ENCODE measurements at regions not wholly inside any gene's neighbourhood (a gene's known extent, or its start where the extent isn't known, plus 50 kb on each side); places are given as distances from the start of the nearest gene placed in this dataset.

GRCh38 chr10:123561141-123561440 is 105.1 kb upstream of the GPR26 start (continued):
- no peak for TF ChIP-seq ZNF775 (CRISPR knock-in tag; IDR thresholded peaks at IDR 0.05; ENCODE audit: borderline replicate concordance)
- TF ChIP-seq ZNF687 (CRISPR knock-in tag; IDR thresholded peaks at IDR 0.05), result no peak
- TF ChIP-seq CBX1 (IDR thresholded peaks at IDR 0.05; ENCODE audit: low read depth), result no peak
- no peak for TF ChIP-seq RXRA (CRISPR knock-in tag; IDR thresholded peaks at IDR 0.05)

- Histone ChIP-seq H4K20me1 (ENCODE audit: insufficient read depth, low read length) (no peaks in the 10 kb centered on the region), H3K9me3 (ENCODE audit: low read length) (no peaks in the 10 kb centered on the region), H3K36me3 (replicated peaks in 1 of 2; ENCODE audit: control insufficient read depth in 1 of 2, insufficient read depth in 2 of 2, low read length in 2 of 2) (no peaks in the 10 kb centered on the region), H3K9ac (ENCODE audit: insufficient read depth, low read depth, low read length) (no peak overlapping the region), H3K27me3 (ENCODE audit: control insufficient read depth in 1 of 2, insufficient read depth in 2 of 2, low read length in 2 of 2) (peaks cover 0 to under 1% of the 10 kb centered on the region in 2 experiments; a peak in 1 of 5 replicates), H3K79me2 (ENCODE audit: insufficient read depth, low read length) (no peaks in the 10 kb centered on the region), H3K4me3 (replicated peaks in 1 of 3; ENCODE audit: insufficient read depth in 1 of 3, low read depth in 2 of 3, low read length in 3 of 3) (no peak overlapping the region), H2AFZ (ENCODE audit: low read length) (no peak overlapping the region), H3K27ac (ENCODE audit: extremely low read length, insufficient read depth, low read length) (no peak overlapping the region), H3K4me1 (ENCODE audit: insufficient read depth, low read length) (no peaks in the 10 kb centered on the region), H3K4me2 (ENCODE audit: low read depth, low read length) (no peak overlapping the region)
- FAIRE-seq (no peak), DNase-seq (ENCODE audit: low spot score) (no peak), ATAC-seq (no peak)
- intact Hi-C loops (cut with micrococcal nuclease; ENCODE audit: unreplicated experiment), result no loop called here
- CTCF ChIA-PET (ENCODE audit: low intra/inter-chr PET ratio, low total read pairs), result no interaction called here
- in situ Hi-C loops (cut with HindIII; ENCODE audit: extremely low pct_ligation_motif_present, low pct_unique_long_range_greater_than_20kb), result loop anchor here (5.0 to 25.0 kb wide), 3 partner anchors 430 to 925 kb away; no protein-coding TSS in a partner anchor
- WGBS (ENCODE audit: low lambda C conversion rate), result 43% methylated on average over 1 of the region's 1 CpG
- POLR2A ChIA-PET, result no interaction called here
- no TSS peak for BruUV-seq (replicated peaks)
- TF ChIP-seq ZNF292 (CRISPR knock-in tag; IDR thresholded peaks at IDR 0.05; ENCODE audit: borderline replicate concordance, low read depth) (no peak), HNF4G (IDR thresholded peaks at IDR 0.05; ENCODE audit: borderline replicate concordance, low read depth, low read length) (no peak), HNF4G (CRISPR knock-in tag; IDR thresholded peaks at IDR 0.05; ENCODE audit: borderline replicate concordance, low read depth) (no peak), ARID2 (CRISPR knock-in tag; IDR thresholded peaks at IDR 0.05; ENCODE audit: borderline replicate concordance) (no peak), ZNF773 (CRISPR knock-in tag; IDR thresholded peaks at IDR 0.05; ENCODE audit: borderline replicate concordance) (no peak), ZBTB21 (CRISPR knock-in tag; IDR thresholded peaks at IDR 0.05) (no peak), ARID4A (CRISPR knock-in tag; IDR thresholded peaks at IDR 0.05; ENCODE audit: borderline replicate concordance) (no peak), TCF7 (IDR thresholded peaks at IDR 0.05; ENCODE audit: low read depth) (no peak), RELA (CRISPR knock-in tag; IDR thresholded peaks at IDR 0.05) (no peak)
These were observed 103.8 kb upstream of the GPR26 start for GRCh38 chr10:123562387-123562786.

All from HepG2 (cell line).